ENCODE measurements at regions not wholly inside any gene's neighbourhood (a gene's known extent, or its start where the extent isn't known, plus 50 kb on each side); places are given as distances from the start of the nearest gene placed in this dataset.

DNA sequence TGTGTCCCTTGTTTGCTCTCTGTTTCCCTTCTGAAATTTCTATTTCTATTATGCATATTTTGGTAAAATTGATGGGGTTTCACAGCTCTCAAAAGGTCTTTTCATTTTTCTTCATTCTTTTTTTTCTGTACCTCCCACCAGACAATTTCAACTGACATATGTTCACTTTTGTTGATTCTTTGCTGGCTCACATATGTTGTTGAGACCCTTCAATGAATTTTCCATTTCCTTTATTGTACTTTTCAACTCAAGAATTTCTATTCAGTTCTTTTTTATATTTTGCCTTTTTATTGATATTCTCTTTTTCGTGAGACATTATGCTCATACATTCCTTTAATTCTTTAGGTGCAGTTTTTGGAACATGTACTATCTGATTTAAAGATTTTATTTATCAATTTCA lies 102.6 kb upstream of the GRIK1 start:
- TF ChIP-seq, protein P1, sequence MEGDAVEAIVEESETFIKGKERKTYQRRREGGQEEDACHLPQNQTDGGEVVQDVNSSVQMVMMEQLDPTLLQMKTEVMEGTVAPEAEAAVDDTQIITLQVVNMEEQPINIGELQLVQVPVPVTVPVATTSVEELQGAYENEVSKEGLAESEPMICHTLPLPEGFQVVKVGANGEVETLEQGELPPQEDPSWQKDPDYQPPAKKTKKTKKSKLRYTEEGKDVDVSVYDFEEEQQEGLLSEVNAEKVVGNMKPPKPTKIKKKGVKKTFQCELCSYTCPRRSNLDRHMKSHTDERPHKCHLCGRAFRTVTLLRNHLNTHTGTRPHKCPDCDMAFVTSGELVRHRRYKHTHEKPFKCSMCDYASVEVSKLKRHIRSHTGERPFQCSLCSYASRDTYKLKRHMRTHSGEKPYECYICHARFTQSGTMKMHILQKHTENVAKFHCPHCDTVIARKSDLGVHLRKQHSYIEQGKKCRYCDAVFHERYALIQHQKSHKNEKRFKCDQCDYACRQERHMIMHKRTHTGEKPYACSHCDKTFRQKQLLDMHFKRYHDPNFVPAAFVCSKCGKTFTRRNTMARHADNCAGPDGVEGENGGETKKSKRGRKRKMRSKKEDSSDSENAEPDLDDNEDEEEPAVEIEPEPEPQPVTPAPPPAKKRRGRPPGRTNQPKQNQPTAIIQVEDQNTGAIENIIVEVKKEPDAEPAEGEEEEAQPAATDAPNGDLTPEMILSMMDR (conservative IDR thresholded peaks at IDR 0.05; ENCODE audit: low read length), result no peak
- TF ChIP-seq EZH2phosphoT487 (IDR thresholded peaks at IDR 0.05; ENCODE audit: borderline replicate concordance, low read depth, low read length), result no peak
